AG10803 (cell line): ENCODE measurements at regions not wholly inside any gene's neighbourhood (a gene's known extent, or its start where the extent isn't known, plus 50 kb on each side); places are given as distances from the start of the nearest gene placed in this dataset.
"Not testable (repeated sequence)": the region's sequence is repeated elsewhere in the genome, so short reads cannot be mapped to it uniquely, and the experiment has no call there.

Experiments used
- DNase-seq: peaks from one replicate; pipeline ENCODE4 v3.0.0; 2010; ENCODE audit warnings: low read depth
- H3K4me3 ChIP-seq: 2 replicates; pipeline ENCODE4 v1.5.1; 2011; ENCODE audit warnings: mild to moderate bottlenecking, low read length, control low read depth
- TF ChIP-seq, protein P1 (sequence below): conservative IDR thresholded peaks from 2 replicates; pipeline ENCODE4 v1.5.1; 2011; ENCODE audit warnings: mild to moderate bottlenecking, low read length, control low read depth, inconsistent platforms

DNA sequence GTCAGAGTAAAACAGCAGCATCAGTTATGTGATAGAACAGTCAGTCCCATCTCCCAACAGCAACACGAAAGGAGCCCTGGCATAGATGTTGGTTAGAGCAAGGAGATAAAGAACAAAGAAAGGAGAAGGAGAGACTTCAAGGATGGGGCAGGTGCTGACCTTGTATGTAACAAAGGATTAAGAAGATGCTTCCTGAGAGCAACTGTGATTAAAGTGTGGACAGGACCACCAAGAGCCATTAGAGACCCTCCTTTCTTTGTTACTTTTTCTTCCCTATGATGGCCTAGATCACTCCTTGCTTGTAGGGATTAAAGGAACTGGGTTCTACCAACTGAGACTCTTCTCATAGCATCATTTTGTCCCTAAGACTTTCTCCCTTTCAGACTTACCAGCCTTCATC, 75.2 kb upstream of the GPR6 start:
- no peak overlapping the region for H3K4me3 ChIP-seq
- no peak for DNase-seq
- TF ChIP-seq, protein P1, sequence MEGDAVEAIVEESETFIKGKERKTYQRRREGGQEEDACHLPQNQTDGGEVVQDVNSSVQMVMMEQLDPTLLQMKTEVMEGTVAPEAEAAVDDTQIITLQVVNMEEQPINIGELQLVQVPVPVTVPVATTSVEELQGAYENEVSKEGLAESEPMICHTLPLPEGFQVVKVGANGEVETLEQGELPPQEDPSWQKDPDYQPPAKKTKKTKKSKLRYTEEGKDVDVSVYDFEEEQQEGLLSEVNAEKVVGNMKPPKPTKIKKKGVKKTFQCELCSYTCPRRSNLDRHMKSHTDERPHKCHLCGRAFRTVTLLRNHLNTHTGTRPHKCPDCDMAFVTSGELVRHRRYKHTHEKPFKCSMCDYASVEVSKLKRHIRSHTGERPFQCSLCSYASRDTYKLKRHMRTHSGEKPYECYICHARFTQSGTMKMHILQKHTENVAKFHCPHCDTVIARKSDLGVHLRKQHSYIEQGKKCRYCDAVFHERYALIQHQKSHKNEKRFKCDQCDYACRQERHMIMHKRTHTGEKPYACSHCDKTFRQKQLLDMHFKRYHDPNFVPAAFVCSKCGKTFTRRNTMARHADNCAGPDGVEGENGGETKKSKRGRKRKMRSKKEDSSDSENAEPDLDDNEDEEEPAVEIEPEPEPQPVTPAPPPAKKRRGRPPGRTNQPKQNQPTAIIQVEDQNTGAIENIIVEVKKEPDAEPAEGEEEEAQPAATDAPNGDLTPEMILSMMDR, result no peak

DNA sequence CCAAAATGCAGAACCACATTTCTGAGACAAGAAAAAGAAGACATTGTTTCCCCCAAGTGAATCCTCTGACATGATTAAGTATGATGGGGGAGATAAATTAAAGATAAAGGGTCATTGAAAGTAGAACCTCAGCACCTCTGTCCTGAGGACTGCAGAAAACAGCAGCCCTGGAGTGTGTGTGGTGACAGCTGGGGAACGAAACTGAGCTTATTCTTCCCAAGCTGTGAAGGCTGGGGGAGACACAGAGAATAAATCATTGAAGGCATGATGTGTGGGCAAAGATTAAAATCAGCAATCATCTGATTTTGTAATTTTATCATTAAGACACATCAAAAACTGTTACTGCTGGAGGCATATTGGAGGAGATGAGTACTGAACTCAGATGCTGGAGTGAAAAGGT, 67.5 kb upstream of the GPR6 start:
- H3K4me3 ChIP-seq, result no peak overlapping the region
- TF ChIP-seq, protein P1, result no peak
- DNase-seq, result no peak

DNA sequence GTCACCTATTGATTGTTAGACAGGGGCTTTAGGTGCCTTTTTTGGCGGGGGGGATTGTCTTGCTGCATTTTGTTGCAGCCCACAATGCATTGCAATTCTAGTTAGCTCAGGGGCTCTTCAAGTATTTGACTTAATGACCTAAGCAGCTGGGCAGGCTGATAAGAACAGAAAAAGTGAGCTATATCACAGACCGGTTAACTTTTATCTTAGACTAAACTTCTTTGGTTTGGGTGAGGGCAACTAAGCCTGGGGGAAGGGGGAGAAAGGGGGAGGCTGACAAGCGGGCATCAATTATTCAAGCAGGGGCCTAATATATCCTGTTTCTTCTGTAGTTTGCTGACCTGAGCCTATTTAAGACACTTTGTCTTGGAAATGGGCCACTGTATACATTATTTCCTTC, 66.0 kb upstream of the GPR6 start:
- no peak for DNase-seq
- TF ChIP-seq, protein P1, result no peak
- H3K4me3 ChIP-seq, result no peak overlapping the region

DNA sequence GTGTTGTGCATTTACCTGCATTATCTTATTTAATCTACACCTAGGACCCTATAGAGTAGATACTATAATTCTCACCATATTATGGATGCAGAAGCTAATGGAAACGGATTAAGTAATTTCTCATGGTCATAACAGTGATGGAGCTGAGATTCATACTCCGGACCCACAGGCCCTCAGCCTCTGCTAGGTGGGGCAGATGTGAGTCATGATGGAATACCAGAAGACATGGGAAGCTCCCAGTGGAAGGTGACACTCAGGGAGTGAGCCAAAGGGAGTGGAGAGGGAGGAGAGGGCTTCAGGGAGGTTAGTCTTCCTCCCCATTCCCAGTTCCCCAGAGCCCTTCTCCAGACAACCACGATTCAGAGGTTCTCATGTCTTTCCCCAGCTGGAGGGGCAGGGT, 65.2 kb upstream of the GPR6 start:
- no peak overlapping the region for H3K4me3 ChIP-seq
- no peak for DNase-seq
- TF ChIP-seq, protein P1, result no peak

DNA sequence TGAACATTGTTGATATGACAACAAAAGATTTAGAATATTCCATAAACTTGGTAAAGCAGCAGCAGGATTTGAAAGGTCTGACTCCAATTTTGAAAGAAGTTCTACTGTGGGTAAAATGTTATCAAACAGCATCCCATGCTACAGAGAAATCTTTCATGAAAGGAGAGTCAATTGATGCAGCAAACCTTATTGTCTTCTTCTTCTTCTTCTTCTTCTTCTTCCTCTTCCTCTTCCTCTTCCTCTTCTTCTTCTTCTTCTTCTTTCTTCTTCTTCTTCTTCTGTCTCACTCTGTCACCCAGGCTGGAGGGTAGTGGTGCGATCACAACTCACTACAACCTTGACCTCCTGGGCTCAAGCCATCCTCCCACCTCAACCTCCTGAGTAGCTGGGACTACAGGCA, 62.4 kb upstream of the GPR6 start:
- not testable (repeated sequence) for H3K4me3 ChIP-seq, DNase-seq

DNA sequence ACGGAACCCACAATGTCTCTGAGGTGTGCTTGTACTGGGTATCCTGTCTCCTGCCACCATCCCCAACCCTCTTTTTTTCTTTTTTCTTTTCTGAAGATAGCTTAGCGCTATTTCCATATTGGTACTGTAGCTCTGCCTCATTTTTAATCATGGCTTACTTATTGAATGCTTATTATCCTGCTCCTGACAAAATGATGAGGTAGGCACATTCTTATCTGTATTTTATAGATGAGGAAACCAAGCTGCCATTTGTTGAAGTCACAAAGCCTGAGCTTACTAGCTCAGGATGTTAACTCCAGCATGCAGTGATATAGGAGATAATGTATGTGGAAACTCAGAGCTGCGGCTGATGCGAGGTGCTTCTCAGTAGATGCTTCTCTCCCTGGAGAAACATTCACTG, 61.4 kb upstream of the GPR6 start:
- DNase-seq, result no peak

DNA sequence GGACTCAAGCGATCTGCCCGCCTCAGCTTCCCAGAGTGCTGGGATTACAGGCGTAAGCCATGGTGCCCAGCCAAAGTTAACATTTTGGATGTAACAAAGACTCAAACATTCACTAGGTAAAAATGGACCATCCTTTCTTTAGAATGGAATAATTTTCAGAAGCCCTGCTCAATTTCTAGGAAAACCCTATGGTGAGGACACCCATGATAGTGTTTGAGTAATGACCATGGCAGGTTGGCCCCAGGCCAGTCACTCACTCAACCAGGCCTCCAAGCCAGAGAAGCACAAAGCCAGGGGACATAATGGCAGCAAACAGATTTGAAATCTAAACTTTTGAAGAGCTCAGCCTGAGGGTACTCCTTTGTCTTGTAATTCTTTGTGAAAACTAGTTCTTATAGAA, 59.9 kb upstream of the GPR6 start:
- no peak overlapping the region for H3K4me3 ChIP-seq
- TF ChIP-seq, protein P1, result no peak
- DNase-seq, result no peak

More for the DNA sequence above, 61.4 kb upstream of the GPR6 start:
- TF ChIP-seq, protein P1, result no peak
- H3K4me3 ChIP-seq, result no peak overlapping the region

DNA sequence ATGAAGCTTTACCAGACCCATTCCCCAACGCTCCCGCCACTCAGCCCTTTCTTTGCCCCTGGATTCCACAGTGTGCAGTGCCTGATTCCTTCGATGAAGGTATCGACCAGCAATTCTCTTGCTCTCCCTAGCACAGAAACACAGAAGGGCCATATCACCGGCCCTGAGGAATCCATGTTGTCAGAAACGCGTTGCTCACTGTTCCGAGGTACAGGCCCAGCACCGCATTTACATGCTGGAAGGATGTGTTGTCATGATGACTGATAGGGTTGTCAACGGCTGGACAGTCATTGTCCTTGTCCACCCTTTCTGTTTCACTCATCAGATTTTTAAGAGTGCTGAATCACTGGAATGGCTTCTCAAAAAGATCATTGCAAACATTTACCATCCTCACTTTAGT, 57.2 kb upstream of the GPR6 start:
- DNase-seq, result no peak
- TF ChIP-seq, protein P1, result no peak
- no peak overlapping the region for H3K4me3 ChIP-seq
